ENCODE measurements at regions not wholly inside any gene's neighbourhood (a gene's known extent, or its start where the extent isn't known, plus 50 kb on each side); places are given as distances from the start of the nearest gene placed in this dataset.

DNA sequence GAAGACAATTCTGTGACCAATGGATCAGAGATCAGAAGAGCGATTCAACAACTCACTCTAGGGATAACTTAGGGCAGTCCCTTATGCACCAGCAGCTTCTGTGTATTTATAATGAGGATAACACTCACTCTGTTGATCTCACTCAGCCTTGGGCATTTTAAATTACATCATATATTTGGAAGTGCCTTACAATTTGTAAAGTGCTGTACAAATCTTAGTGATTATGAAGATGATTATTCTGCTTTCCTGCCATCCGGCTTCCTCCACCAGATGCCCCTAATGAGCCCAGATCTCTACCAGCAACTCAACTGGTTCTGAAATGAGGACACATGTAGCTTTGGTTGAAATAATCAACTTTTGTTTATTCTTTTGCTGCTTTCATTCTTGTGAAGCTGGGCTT lies 105.3 kb downstream of the PCSK1 start:
- H3K4me3 ChIP-seq (replicated peaks; ENCODE audit: insufficient read depth, low read length), result no peak overlapping the region
- no peak overlapping the region for H3K27ac ChIP-seq (replicated peaks)

DNA sequence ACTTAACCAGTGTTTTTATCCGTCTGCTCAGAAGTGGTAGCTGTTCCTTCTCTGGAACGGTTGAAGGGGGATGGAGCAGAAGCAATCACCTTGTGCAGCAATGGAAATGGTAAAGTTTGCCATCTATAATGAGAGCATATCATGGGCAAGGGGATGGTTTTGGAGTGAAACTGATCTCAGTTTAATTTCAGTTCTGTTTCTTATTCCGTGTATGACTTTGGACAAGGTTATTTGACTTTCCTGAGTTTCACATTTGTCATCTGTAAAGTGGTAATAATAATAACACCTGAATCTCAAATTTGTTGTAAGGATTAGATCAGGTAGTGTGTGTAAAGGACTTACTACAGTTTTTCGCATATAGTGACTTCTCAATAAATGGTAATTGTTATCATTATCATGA lies 106.1 kb downstream of the PCSK1 start:
- Histone ChIP-seq H3K27me3 (ENCODE audit: insufficient read depth, poor library complexity, severe bottlenecking) (no peaks in the 10 kb centered on the region), H3K4me3 (replicated peaks; ENCODE audit: insufficient read depth, low read length) (no peak overlapping the region), H3K27ac (replicated peaks) (no peak overlapping the region)
- no peak for TF ChIP-seq GABPA (IDR thresholded peaks at IDR 0.05; ENCODE audit: low read depth)
- TF ChIP-seq, protein P1, sequence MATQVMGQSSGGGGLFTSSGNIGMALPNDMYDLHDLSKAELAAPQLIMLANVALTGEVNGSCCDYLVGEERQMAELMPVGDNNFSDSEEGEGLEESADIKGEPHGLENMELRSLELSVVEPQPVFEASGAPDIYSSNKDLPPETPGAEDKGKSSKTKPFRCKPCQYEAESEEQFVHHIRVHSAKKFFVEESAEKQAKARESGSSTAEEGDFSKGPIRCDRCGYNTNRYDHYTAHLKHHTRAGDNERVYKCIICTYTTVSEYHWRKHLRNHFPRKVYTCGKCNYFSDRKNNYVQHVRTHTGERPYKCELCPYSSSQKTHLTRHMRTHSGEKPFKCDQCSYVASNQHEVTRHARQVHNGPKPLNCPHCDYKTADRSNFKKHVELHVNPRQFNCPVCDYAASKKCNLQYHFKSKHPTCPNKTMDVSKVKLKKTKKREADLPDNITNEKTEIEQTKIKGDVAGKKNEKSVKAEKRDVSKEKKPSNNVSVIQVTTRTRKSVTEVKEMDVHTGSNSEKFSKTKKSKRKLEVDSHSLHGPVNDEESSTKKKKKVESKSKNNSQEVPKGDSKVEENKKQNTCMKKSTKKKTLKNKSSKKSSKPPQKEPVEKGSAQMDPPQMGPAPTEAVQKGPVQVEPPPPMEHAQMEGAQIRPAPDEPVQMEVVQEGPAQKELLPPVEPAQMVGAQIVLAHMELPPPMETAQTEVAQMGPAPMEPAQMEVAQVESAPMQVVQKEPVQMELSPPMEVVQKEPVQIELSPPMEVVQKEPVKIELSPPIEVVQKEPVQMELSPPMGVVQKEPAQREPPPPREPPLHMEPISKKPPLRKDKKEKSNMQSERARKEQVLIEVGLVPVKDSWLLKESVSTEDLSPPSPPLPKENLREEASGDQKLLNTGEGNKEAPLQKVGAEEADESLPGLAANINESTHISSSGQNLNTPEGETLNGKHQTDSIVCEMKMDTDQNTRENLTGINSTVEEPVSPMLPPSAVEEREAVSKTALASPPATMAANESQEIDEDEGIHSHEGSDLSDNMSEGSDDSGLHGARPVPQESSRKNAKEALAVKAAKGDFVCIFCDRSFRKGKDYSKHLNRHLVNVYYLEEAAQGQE (IDR thresholded peaks at IDR 0.05; ENCODE audit: insufficient replicate concordance, low read depth), result no peak
- no peak for TF ChIP-seq POLR2AphosphoS5 (IDR thresholded peaks at IDR 0.05; ENCODE audit: low read depth)
- TF ChIP-seq SPI1 (IDR thresholded peaks at IDR 0.05; ENCODE audit: borderline replicate concordance, low read depth), result no peak
- TF ChIP-seq, protein P2, sequence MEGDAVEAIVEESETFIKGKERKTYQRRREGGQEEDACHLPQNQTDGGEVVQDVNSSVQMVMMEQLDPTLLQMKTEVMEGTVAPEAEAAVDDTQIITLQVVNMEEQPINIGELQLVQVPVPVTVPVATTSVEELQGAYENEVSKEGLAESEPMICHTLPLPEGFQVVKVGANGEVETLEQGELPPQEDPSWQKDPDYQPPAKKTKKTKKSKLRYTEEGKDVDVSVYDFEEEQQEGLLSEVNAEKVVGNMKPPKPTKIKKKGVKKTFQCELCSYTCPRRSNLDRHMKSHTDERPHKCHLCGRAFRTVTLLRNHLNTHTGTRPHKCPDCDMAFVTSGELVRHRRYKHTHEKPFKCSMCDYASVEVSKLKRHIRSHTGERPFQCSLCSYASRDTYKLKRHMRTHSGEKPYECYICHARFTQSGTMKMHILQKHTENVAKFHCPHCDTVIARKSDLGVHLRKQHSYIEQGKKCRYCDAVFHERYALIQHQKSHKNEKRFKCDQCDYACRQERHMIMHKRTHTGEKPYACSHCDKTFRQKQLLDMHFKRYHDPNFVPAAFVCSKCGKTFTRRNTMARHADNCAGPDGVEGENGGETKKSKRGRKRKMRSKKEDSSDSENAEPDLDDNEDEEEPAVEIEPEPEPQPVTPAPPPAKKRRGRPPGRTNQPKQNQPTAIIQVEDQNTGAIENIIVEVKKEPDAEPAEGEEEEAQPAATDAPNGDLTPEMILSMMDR (IDR thresholded peaks at IDR 0.05; ENCODE audit: insufficient read depth, low read length), result no peak
- DNase-seq (ENCODE audit: low read depth in 1 of 2, low spot score in 1 of 2), result no peak

More for the DNA sequence above, 105.3 kb downstream of the PCSK1 start:
- no peaks in the 10 kb centered on the region for H3K27me3 ChIP-seq (ENCODE audit: insufficient read depth, poor library complexity, severe bottlenecking)
- no peak for DNase-seq (ENCODE audit: low read depth in 1 of 2, low spot score in 1 of 2)
- TF ChIP-seq, protein P2 (IDR thresholded peaks at IDR 0.05; ENCODE audit: insufficient read depth, low read length), result no peak
- TF ChIP-seq SPI1 (IDR thresholded peaks at IDR 0.05; ENCODE audit: borderline replicate concordance, low read depth) (no peak), POLR2AphosphoS5 (IDR thresholded peaks at IDR 0.05; ENCODE audit: low read depth) (no peak), GABPA (IDR thresholded peaks at IDR 0.05; ENCODE audit: low read depth) (no peak)
- TF ChIP-seq, protein P1 (IDR thresholded peaks at IDR 0.05; ENCODE audit: insufficient replicate concordance, low read depth), result no peak

DNA sequence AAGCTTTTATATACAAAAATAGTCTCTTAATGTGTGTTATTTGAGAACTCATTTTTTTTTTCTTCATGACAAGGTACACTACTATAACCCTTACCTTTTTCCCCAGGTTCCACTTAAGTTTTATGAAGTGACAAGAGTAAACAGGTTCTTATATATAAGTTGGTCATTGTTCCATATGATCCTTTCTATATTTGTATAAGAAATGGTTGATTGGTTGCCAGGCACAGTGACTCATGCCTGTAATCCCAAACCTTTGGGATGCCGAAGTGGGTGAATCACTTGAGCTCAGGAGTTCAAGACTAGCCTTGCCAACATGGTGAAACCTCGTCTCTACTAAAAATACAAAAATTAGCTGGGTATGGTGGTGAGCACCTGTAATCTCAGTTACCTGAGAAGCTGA lies 108.3 kb downstream of the PCSK1 start:
- TF ChIP-seq, protein P1 (IDR thresholded peaks at IDR 0.05; ENCODE audit: insufficient replicate concordance, low read depth), result no peak
- no peak for TF ChIP-seq GABPA (IDR thresholded peaks at IDR 0.05; ENCODE audit: low read depth)
- no peak for DNase-seq (ENCODE audit: low read depth in 1 of 2, low spot score in 1 of 2)

DNA sequence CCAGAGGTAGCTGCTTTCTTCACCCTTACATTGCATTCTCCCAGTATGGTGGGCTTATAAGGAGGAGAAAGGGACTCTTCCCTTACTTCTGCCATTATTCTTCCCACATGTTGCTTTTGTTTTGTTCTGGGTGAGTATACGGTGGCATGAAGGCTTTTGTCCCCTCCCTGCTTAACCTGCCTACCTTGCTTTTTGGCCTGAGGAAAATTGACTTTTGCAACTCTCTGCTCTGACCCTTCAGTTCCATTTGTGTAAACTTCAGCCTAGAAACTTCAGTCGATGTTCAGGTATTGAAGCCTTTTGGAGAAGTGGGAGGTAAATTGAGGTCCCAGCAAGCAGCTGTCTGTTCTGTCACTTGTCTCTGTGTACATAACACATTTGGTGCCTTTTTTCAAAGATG lies 110.2 kb downstream of the PCSK1 start:
- no peak for DNase-seq (ENCODE audit: low read depth in 1 of 2, low spot score in 1 of 2)
- TF ChIP-seq SPI1 (IDR thresholded peaks at IDR 0.05; ENCODE audit: borderline replicate concordance, low read depth), result no peak
- TF ChIP-seq, protein P1 (IDR thresholded peaks at IDR 0.05; ENCODE audit: insufficient replicate concordance, low read depth), result no peak
- TF ChIP-seq GABPA (IDR thresholded peaks at IDR 0.05; ENCODE audit: low read depth), result no peak
- TF ChIP-seq, protein P2 (IDR thresholded peaks at IDR 0.05; ENCODE audit: insufficient read depth, low read length), result no peak
- TF ChIP-seq POLR2AphosphoS5 (IDR thresholded peaks at IDR 0.05; ENCODE audit: low read depth), result no peak
- Histone ChIP-seq H3K4me3 (replicated peaks; ENCODE audit: insufficient read depth, low read length) (no peak overlapping the region), H3K27ac (replicated peaks) (no peak overlapping the region; the same call in 1 of the 2 replicates), H3K27me3 (ENCODE audit: insufficient read depth, poor library complexity, severe bottlenecking) (no peaks in the 10 kb centered on the region)

More for the DNA sequence above, 108.3 kb downstream of the PCSK1 start:
- H3K27me3 ChIP-seq (ENCODE audit: insufficient read depth, poor library complexity, severe bottlenecking), result no peaks in the 10 kb centered on the region
- no peak overlapping the region for H3K27ac ChIP-seq (replicated peaks)
- no peak overlapping the region for H3K4me3 ChIP-seq (replicated peaks; ENCODE audit: insufficient read depth, low read length)
